ENCODE measurements at regions not wholly inside any gene's neighbourhood (a gene's known extent, or its start where the extent isn't known, plus 50 kb on each side); places are given as distances from the start of the nearest gene placed in this dataset.

DNA sequence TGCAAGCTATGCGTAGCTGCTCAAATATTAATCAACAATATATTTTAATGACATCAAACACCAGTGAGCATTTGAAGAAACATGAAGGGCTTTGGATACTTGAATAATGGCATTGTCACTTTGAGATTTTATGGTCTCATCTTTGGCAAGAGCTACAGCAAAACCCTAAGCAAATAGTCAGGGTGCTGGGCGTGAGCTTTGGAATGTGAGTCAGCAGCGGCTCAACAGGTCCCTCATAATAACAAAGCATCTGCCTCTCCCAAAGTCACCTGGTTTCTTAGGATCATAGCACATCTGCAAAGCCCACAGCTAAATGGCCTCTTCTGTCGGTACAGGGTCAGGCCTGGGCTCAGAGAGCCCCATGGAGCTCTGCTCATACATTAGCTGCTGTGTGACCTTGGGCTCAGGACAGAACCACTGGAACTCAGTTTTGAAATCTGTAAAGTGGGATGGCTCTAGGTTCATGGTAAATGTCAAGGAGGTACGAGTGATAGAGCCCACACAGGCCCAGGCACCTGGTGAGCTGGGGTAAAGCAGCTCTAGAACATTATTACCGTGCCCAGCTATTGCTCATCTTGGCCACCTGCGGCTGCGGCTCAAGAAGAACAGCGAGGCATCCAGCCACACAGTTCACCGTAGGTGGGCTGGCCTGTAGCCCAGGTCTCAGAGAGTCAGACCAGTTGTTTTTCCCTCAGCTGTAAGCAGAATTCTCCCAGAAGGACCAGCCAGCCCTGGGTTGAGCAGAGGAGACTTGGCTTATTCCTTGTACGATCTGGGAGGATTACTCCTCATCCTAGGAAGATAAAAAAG lies 544.5 kb upstream of the CDH11 start:
- intact Hi-C loops (cut with DNase I) = no loop called here
- no peaks in the 10 kb centered on the region for H3K4me1 ChIP-seq
- WGBS, 2 donors = 83 to 84% methylated on average over 9 to 11 of the region's 11 CpGs
- H3K4me3 ChIP-seq (replicated peaks in 1 of 3) = no peak overlapping the region
- DNase-seq = no peak
- H3K36me3 ChIP-seq = no peaks in the 10 kb centered on the region
- TF ChIP-seq POLR2A (IDR thresholded peaks at IDR 0.05) = no peak
- TF ChIP-seq, protein P1, sequence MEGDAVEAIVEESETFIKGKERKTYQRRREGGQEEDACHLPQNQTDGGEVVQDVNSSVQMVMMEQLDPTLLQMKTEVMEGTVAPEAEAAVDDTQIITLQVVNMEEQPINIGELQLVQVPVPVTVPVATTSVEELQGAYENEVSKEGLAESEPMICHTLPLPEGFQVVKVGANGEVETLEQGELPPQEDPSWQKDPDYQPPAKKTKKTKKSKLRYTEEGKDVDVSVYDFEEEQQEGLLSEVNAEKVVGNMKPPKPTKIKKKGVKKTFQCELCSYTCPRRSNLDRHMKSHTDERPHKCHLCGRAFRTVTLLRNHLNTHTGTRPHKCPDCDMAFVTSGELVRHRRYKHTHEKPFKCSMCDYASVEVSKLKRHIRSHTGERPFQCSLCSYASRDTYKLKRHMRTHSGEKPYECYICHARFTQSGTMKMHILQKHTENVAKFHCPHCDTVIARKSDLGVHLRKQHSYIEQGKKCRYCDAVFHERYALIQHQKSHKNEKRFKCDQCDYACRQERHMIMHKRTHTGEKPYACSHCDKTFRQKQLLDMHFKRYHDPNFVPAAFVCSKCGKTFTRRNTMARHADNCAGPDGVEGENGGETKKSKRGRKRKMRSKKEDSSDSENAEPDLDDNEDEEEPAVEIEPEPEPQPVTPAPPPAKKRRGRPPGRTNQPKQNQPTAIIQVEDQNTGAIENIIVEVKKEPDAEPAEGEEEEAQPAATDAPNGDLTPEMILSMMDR (IDR thresholded peaks at IDR 0.05) = no peak
- H3K27ac ChIP-seq = no peak overlapping the region
- no peaks in the 10 kb centered on the region for H3K9me3 ChIP-seq
- H3K27me3 ChIP-seq = no peaks in the 10 kb centered on the region

DNA sequence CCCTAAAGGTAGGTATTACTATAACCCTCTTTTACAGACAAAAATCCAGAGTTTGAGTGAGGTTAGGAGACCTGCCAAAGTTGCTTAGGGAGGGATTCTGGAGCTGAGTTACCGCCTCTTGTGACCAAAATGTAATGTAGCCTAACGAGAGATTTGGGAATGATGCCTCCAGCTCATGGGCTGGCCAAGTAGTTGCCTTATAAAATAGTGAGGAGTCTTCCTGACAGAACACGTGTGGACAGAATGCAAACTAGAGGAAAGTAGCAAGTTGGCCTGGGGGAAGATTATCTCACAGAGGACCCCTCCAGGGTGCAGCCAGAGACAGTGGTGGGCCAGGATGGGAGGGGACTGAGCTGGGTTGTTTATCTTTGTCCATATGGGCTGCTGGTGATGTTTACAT lies 543.7 kb upstream of the CDH11 start:
- TF ChIP-seq, protein P1 (IDR thresholded peaks at IDR 0.05) = no peak
- no peak for TF ChIP-seq POLR2A (IDR thresholded peaks at IDR 0.05)
- H3K9me3 ChIP-seq = no peaks in the 10 kb centered on the region
- H3K4me3 ChIP-seq (replicated peaks in 1 of 3) = no peak overlapping the region
- intact Hi-C loops (cut with DNase I) = no loop called here
- H3K36me3 ChIP-seq = no peaks in the 10 kb centered on the region
- H3K27me3 ChIP-seq = no peaks in the 10 kb centered on the region
- H3K27ac ChIP-seq = no peak overlapping the region
- WGBS, 2 donors = 60 to 67% methylated on average over 3 of the region's 3 CpGs
- DNase-seq = no peak
- H3K4me1 ChIP-seq = no peaks in the 10 kb centered on the region

DNA sequence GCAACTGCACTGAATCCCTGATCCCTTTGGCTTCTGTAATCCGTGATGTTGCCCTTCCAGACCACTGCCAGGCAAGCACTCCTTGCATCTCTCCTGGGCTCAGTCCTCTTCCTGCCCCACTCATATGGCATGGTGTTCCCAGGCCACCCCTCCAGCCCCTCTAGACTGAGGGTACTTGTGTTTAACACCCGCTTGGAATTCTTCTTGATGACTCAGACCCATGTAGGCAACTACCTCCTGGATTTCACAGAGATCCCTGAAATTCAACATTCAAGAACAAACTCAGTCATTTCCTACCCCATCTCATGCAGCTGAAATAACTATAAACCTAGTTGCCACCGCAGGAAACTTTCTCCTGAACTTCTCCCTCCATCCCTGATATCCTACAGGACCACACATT lies 541.9 kb upstream of the CDH11 start:
- Histone ChIP-seq H3K36me3 (no peaks in the 10 kb centered on the region), H3K4me3 (replicated peaks in 1 of 3) (no peak overlapping the region), H3K9me3 (no peaks in the 10 kb centered on the region), H3K27ac (no peak overlapping the region), H3K27me3 (no peaks in the 10 kb centered on the region), H3K4me1 (no peaks in the 10 kb centered on the region)
- no peak for DNase-seq
- intact Hi-C loops (cut with DNase I) = no loop called here
- TF ChIP-seq, protein P1 (IDR thresholded peaks at IDR 0.05) = no peak
- TF ChIP-seq POLR2A (IDR thresholded peaks at IDR 0.05) = no peak
- 87 to 93% methylated on average over 3 of the region's 3 CpGs for WGBS, 2 donors

DNA sequence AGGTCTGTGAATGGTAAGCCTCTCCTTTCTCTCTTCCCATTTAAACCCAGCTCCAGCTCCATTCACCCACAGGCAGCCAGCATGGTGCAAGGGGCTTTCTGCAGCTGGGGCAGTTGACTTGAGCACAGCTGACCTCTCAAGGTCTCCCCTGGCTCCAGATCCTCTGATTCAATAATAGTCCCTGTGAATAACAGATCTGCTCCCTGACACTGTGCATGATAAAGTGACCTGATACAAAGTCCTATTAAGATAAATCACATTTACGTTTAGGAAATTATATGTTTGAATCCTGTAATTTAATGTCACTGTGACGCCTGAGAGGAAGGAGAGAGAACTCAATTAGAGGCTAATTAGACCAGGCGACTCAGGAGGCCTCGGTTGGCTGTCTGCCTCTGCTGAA lies 540.4 kb upstream of the CDH11 start:
- DNase-seq = no peak
- Histone ChIP-seq H3K27ac (no peak overlapping the region), H3K4me3 (replicated peaks in 1 of 3) (no peak overlapping the region), H3K4me1 (no peaks in the 10 kb centered on the region), H3K27me3 (no peaks in the 10 kb centered on the region), H3K36me3 (no peaks in the 10 kb centered on the region), H3K9me3 (no peaks in the 10 kb centered on the region)
- TF ChIP-seq, protein P1 (IDR thresholded peaks at IDR 0.05) = no peak
- no peak for TF ChIP-seq POLR2A (IDR thresholded peaks at IDR 0.05)
- WGBS, 2 donors = 90 to 93% methylated on average over 4 of the region's 4 CpGs
- intact Hi-C loops (cut with DNase I) = no loop called here

DNA sequence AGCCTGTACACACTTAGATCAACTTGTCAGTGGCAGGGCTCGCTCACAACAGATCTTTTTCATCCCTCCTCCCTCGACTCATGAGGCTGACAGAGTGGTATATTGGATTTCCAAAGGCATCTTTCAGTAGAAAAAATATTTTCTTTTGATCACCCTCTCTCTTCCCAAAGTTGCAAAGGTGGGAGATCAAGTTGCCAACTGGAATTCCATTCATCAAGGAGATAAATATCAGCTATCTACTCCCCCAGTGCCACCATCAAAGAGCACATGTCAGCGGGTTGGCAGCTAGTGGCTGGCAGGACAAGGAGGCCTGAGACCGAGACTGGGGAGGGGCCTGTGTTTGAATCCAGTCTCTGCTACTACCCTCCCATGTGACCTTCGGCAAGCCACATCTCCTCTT lies 539.7 kb upstream of the CDH11 start:
- H3K9me3 ChIP-seq = no peaks in the 10 kb centered on the region
- no peak overlapping the region for H3K27ac ChIP-seq
- no peaks in the 10 kb centered on the region for H3K36me3 ChIP-seq
- no peak overlapping the region for H3K4me3 ChIP-seq (replicated peaks in 1 of 3)
- DNase-seq = no peak
- TF ChIP-seq POLR2A (IDR thresholded peaks at IDR 0.05) = no peak
- TF ChIP-seq, protein P1 (IDR thresholded peaks at IDR 0.05) = no peak
- no peaks in the 10 kb centered on the region for H3K27me3 ChIP-seq
- WGBS, 2 donors = 83 to 90% methylated on average over 5 of the region's 5 CpGs
- H3K4me1 ChIP-seq = no peaks in the 10 kb centered on the region
- intact Hi-C loops (cut with DNase I) = no loop called here
